ENCODE measurements at regions not wholly inside any gene's neighbourhood (a gene's known extent, or its start where the extent isn't known, plus 50 kb on each side); places are given as distances from the start of the nearest gene placed in this dataset.

DNA sequence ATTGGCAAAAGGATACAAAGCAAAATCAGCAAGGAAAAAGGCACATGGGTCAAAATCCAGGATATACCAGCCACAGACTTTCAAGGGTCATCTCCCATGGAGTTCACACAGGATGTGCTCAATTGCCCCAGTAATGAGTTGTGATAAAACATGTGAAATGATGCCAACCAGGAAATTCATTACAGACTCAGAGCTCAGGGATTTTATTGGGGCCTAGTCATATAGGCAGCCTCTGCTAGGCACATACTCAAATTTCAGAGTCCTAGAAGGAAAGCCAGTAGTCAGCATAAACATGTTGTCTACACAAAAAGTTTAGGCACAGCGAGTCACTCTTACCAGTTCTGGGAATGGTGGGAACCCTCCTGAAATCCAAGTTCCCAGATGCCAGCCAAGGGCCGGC, 64.4 kb upstream of the OSBPL8 start:
- H3K27me3 ChIP-seq (ENCODE audit: low read length) = no peaks in the 10 kb centered on the region
- TF ChIP-seq, protein P1, sequence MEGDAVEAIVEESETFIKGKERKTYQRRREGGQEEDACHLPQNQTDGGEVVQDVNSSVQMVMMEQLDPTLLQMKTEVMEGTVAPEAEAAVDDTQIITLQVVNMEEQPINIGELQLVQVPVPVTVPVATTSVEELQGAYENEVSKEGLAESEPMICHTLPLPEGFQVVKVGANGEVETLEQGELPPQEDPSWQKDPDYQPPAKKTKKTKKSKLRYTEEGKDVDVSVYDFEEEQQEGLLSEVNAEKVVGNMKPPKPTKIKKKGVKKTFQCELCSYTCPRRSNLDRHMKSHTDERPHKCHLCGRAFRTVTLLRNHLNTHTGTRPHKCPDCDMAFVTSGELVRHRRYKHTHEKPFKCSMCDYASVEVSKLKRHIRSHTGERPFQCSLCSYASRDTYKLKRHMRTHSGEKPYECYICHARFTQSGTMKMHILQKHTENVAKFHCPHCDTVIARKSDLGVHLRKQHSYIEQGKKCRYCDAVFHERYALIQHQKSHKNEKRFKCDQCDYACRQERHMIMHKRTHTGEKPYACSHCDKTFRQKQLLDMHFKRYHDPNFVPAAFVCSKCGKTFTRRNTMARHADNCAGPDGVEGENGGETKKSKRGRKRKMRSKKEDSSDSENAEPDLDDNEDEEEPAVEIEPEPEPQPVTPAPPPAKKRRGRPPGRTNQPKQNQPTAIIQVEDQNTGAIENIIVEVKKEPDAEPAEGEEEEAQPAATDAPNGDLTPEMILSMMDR (IDR thresholded peaks at IDR 0.05; ENCODE audit: insufficient read depth, low read length, poor library complexity, severe bottlenecking) = no peak
- TF ChIP-seq EZH2phosphoT487 (conservative IDR thresholded peaks at IDR 0.05; ENCODE audit: low read length) = no peak
- no peaks in the 10 kb centered on the region for H3K36me3 ChIP-seq (ENCODE audit: low read length)
- H2AFZ ChIP-seq (ENCODE audit: low read depth, low read length, severe bottlenecking) = no peak overlapping the region
- no peaks in the 10 kb centered on the region for H3F3A ChIP-seq (ENCODE audit: insufficient read depth)
- H3K27ac ChIP-seq (ENCODE audit: low read depth, low read length) = no peak overlapping the region
- H4K20me1 ChIP-seq (ENCODE audit: low read depth, low read length) = no peaks in the 10 kb centered on the region
- H3K9me2 ChIP-seq (replicated peaks; ENCODE audit: insufficient read depth, low read length) = no peaks in the 10 kb centered on the region
- H3K4me3 ChIP-seq (ENCODE audit: insufficient read depth, low read length, poor library complexity, severe bottlenecking) = no peak overlapping the region
- no peaks in the 10 kb centered on the region for H3K79me2 ChIP-seq (ENCODE audit: insufficient read depth, low read length)
- no peak overlapping the region for H3K4me2 ChIP-seq (ENCODE audit: low read depth, low read length, poor library complexity, severe bottlenecking)
- no peak overlapping the region for H3K9ac ChIP-seq (ENCODE audit: low read length)
- no peaks in the 10 kb centered on the region for H3K9me3 ChIP-seq (ENCODE audit: insufficient read depth, low read length)

DNA sequence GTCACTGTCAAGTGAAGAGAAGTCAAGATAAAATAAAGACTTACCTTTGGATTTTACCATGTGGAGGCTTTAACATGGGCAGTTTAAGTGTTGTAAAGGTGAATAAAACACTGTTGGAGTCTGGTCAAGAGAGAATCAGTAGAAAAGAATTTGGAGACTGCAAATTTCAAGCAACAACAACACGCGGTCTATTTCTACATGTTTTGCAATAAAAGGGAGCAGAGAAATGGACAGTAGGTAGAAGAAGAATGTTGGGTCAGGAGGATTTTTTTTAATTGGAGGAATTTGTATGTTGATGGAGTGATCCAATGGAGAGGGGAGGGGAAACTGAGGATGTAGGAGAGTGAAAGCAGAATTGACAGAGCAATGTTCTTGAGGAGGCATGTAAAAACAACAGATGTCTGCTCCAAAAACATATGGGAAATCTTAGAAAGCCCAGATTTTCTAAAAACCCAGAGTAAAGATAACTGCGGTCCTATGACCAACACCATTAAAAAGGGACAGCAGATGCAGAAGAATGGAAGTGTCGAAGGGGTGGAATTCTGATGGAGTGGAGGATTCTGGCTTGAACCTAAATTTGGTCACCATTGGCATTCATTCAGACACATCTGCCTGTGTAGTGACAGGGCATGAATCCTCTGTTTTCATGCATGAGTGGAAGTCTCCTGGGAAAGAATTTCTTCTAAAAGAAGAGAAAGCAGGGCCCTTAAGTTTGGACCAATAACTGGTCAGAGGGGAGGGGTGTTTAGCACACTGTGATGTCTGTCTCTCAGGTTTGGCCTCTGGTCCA, 68.0 kb upstream of the OSBPL8 start:
- no peak overlapping the region for H3K4me3 ChIP-seq (ENCODE audit: insufficient read depth, low read length, poor library complexity, severe bottlenecking)
- H3K27ac ChIP-seq (ENCODE audit: low read depth, low read length) = no peak overlapping the region
- no peaks in the 10 kb centered on the region for H3K9me2 ChIP-seq (replicated peaks; ENCODE audit: insufficient read depth, low read length)
- H4K20me1 ChIP-seq (ENCODE audit: low read depth, low read length) = no peaks in the 10 kb centered on the region
- H3K36me3 ChIP-seq (ENCODE audit: low read length) = no peaks in the 10 kb centered on the region
- H3K79me2 ChIP-seq (ENCODE audit: insufficient read depth, low read length) = no peaks in the 10 kb centered on the region
- H2AFZ ChIP-seq (ENCODE audit: low read depth, low read length, severe bottlenecking) = no peak overlapping the region
- TF ChIP-seq, protein P1 (IDR thresholded peaks at IDR 0.05; ENCODE audit: insufficient read depth, low read length, poor library complexity, severe bottlenecking) = no peak
- TF ChIP-seq EZH2phosphoT487 (conservative IDR thresholded peaks at IDR 0.05; ENCODE audit: low read length) = no peak
- no peak overlapping the region for H3K4me2 ChIP-seq (ENCODE audit: low read depth, low read length, poor library complexity, severe bottlenecking)
- H3F3A ChIP-seq (ENCODE audit: insufficient read depth) = no peaks in the 10 kb centered on the region
- H3K27me3 ChIP-seq (ENCODE audit: low read length) = no peaks in the 10 kb centered on the region
- H3K9ac ChIP-seq (ENCODE audit: low read length) = no peak overlapping the region
- H3K9me3 ChIP-seq (ENCODE audit: insufficient read depth, low read length) = no peaks in the 10 kb centered on the region

DNA sequence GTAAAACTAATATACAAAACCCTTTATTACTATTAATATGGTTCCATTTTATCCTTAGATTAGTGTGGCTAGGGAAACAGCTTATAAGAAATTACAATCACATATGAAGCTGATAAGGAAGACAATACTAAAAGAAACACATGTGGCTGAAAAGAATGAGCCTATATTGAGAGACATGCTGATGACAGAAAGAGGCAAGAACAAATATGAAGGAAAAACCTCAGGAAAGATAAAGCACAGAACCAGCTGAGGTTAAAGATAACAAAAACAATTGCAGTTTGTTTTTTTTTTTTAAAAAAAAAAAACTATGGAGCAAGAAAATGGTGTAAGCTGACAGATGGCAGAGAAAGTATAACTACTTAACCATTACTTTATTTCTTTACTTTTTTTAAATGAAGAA, 69.2 kb upstream of the OSBPL8 start:
- H3K27ac ChIP-seq (ENCODE audit: low read depth, low read length) = no peak overlapping the region
- no peaks in the 10 kb centered on the region for H3K79me2 ChIP-seq (ENCODE audit: insufficient read depth, low read length)
- TF ChIP-seq EZH2phosphoT487 (conservative IDR thresholded peaks at IDR 0.05; ENCODE audit: low read length) = no peak
- TF ChIP-seq, protein P1 (IDR thresholded peaks at IDR 0.05; ENCODE audit: insufficient read depth, low read length, poor library complexity, severe bottlenecking) = no peak
- H3K4me3 ChIP-seq (ENCODE audit: insufficient read depth, low read length, poor library complexity, severe bottlenecking) = no peak overlapping the region
- no peaks in the 10 kb centered on the region for H3K27me3 ChIP-seq (ENCODE audit: low read length)
- no peak overlapping the region for H3K9ac ChIP-seq (ENCODE audit: low read length)
- no peaks in the 10 kb centered on the region for H4K20me1 ChIP-seq (ENCODE audit: low read depth, low read length)
- no peak overlapping the region for H2AFZ ChIP-seq (ENCODE audit: low read depth, low read length, severe bottlenecking)
- H3K9me3 ChIP-seq (ENCODE audit: insufficient read depth, low read length) = no peaks in the 10 kb centered on the region
- H3K9me2 ChIP-seq (replicated peaks; ENCODE audit: insufficient read depth, low read length) = no peaks in the 10 kb centered on the region
- no peak overlapping the region for H3K4me2 ChIP-seq (ENCODE audit: low read depth, low read length, poor library complexity, severe bottlenecking)
- no peaks in the 10 kb centered on the region for H3F3A ChIP-seq (ENCODE audit: insufficient read depth)
- H3K36me3 ChIP-seq (ENCODE audit: low read length) = no peaks in the 10 kb centered on the region
